OCI-LY7 (cell line): ENCODE measurements at regions not wholly inside any gene's neighbourhood (a gene's known extent, or its start where the extent isn't known, plus 50 kb on each side); places are given as distances from the start of the nearest gene placed in this dataset.

Source experiments
- CTCF ChIP-seq: fragments of 200-600 bp; sonication (generic); conservative IDR thresholded peaks from 2 replicates; pipeline ENCODE4 v1.5.1; 2014; ENCODE audit warnings: mild to moderate bottlenecking, antibody characterized with exemption, low read length, moderate library complexity, mixed read lengths
- EZH2phosphoT487 ChIP-seq: fragments of 200-600 bp; sonication (generic); IDR thresholded peaks from 2 replicates; pipeline ENCODE4 v1.6.1; 2018; ENCODE audit warnings: low read depth, borderline replicate concordance, mild to moderate bottlenecking, mixed run types, antibody characterized with exemption, low read length, moderate library complexity, mixed read lengths

DNA sequence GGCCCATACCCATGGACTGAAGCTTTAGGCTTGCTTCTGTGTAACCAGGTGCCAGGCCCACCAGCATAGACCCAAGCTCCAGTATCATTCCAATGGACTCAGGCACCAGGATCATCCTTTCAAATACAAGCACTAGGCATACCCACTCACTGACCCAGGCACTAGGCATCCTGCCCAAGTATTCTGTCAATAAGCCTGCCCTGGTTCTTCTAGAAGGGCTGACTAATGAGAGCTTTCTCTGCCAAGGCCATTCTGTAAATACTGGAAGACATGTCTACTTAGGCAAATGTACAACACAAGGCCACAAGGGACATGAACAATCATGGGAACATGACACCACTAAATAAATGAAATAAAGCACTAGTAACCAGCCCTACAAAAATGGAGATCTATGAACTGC lies 352.2 kb downstream of the FSCB start:
- TF ChIP-seq CTCF (no peak), EZH2phosphoT487 (no peak)
